ENCODE measurements at regions not wholly inside any gene's neighbourhood (a gene's known extent, or its start where the extent isn't known, plus 50 kb on each side); places are given as distances from the start of the nearest gene placed in this dataset.
"Not testable (repeated sequence)": the region's sequence is repeated elsewhere in the genome, so short reads cannot be mapped to it uniquely, and the experiment has no call there.

- no peak for DNase-seq
Observed at GRCh38 chr15:70602834-70603560, 160.4 kb downstream of the UACA start.

DNA sequence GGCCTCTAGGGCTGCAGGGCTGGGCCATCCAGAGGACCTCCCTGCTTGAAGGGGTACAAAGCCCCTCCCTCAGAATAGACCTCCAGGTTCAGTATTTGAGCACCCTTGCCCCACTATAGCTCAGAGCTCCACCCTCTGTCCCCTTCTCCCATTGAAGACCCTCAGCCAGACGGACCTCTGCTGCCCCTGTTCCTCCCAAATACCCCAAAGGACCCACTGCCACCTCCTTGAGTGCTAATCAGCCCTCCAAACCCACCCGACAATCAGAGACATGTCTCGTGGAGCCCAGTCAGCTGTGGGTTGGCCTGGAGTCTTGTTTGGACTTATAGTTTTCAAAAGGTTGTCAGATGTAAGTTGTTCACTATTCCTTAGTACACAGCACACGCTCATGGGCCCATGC, 161.1 kb downstream of the UACA start:
- no peak for DNase-seq

- DNase-seq, result no peak
Observed at GRCh38 chr15:70597945-70598344, 165.4 kb downstream of the UACA start.

- DNase-seq, result no peak
Observed at GRCh38 chr15:70597056-70597603, 166.2 kb downstream of the UACA start.

DNA sequence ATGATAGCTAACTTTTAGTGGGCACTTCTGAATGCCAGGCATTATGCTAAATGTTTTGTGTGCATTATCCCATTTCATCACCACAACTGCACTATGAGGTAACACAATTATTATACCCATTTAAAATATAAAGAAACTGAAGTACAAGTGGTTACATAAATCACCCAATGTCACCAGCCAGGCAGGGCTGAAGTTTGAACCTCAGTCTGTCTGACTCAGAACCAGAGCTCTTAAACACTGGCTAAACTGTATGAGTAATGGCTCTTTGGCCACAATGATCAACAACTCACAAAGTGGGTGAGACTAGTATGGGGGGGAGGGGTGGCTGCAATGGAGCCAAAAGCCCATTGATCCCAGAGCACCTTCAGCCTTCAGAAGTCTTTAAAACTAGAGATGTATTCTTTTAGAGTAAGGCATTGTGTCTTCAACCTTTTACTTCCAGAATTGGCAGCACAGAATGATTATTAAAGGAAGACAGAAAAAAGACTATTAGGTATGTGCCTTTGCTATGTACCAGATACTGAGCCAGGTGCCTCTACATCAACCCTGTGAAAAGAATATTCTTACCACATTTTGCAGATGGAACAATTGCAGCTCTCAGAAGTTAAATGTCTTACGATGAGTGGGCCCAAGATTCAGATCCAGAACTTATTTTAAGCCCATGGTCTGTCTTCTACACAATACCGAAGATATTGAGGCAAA, 166.9 kb downstream of the UACA start:
- DNase-seq, result no peak

GRCh38 chr15:70593795-70594194, 169.6 kb downstream of the UACA start:
- DNase-seq, result no peak

DNA sequence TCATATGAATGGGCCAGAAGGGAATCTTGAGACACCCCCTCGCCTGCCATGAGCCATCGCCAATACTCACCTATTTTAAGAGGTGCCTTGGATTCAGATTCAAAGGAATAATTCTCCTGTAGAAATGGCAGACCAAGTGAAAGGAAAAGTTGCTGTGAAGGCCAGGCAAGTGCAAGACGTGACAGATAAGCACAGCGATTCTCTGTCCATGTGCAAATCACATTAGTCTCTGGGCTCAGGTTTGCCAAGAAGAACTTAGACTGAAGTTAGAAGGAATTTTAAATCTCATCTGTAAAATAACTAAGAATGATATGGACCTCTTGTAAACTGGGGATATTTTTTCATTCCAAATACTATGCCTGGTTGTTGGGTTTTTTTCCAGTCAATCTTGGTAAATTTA, 173.6 kb downstream of the UACA start:
- no peak for DNase-seq

- DNase-seq, result no peak
Observed at GRCh38 chr15:70589221-70589620, 174.1 kb downstream of the UACA start.

GRCh38 chr15:70588613-70589012, 174.7 kb downstream of the UACA start:
- DNase-seq, result no peak

GRCh38 chr15:70587896-70588567, 175.3 kb downstream of the UACA start:
- DNase-seq, result no peak

DNA sequence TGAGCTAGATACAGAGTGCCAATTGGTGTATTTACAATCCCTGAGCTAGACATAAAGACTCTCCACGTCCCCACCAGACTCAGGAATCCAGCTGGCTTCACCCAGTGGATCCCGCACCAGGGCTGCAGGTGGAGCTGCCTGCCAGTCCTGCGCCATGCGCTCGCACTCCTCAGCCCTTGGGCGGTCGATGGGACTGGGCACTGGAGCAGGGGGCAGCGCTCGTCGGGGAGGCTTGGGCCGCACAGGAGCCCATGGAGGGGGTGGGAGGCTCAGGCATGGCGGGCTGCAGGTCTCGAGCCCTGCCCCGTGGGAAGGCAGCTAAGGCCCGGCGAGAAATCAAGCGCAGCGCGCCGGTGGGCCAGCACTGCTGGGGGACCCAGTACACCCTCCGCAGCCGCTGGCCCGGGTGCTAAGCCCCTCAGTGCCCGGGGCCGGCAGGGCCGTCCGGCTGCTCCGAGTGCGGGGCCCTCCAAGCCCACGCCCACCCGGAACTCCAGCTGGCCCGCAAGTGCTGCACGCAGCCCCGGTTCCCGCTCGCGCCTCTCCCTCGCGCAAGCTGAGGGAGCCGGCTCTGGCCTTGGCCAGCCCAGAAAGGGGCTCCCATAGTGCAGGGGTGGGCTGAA, 176.2 kb downstream of the UACA start:
- DNase-seq, result not testable (repeated sequence)

DNA sequence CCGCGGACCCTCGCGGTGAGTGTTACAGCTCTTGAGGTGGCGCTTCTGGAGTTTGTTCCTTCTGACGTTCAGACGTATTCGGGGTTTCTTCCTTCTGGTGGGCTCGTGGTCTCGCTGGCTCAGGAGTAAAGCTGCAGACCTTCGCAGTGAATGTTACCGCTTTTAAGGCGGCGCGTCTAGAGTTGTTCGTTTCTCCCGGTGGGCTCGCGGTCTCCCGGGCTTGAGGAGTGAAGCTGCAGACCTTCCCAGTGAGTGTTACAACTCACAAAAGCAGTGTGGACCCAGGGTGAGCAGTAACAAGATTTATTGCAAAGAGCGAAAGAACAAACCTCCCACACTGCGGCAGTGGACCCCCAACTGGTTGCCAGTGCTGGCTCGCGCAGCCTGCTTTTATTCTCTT, 177.1 kb downstream of the UACA start:
- no peak for DNase-seq

- no peak for DNase-seq
Observed at GRCh38 chr15:70585707-70586034, 177.7 kb downstream of the UACA start.

- DNase-seq, result no peak
Observed at GRCh38 chr15:70584838-70585706, 178.3 kb downstream of the UACA start.

GRCh38 chr15:70584441-70584837, 178.9 kb downstream of the UACA start:
- DNase-seq, result no peak

DNA sequence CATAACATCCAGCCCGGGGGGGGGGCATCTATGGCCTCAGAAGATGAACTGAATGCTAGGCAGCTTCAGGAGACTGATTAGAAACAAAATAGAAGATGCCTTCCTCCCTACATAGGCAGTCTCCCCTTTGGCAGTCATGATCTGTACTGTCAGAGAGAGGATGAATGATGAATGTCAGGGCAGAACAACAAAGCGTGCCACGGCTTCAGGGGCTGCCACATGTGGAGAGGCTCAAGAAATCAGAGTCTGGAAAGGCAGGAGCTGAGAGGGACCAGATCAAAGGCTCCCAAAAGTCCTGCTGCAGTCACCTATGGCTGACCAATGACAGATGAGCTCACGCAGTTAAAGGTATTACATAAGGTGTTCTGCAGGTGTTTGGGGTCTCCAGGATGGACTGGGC, 180.4 kb downstream of the UACA start:
- no peak for DNase-seq

DNA sequence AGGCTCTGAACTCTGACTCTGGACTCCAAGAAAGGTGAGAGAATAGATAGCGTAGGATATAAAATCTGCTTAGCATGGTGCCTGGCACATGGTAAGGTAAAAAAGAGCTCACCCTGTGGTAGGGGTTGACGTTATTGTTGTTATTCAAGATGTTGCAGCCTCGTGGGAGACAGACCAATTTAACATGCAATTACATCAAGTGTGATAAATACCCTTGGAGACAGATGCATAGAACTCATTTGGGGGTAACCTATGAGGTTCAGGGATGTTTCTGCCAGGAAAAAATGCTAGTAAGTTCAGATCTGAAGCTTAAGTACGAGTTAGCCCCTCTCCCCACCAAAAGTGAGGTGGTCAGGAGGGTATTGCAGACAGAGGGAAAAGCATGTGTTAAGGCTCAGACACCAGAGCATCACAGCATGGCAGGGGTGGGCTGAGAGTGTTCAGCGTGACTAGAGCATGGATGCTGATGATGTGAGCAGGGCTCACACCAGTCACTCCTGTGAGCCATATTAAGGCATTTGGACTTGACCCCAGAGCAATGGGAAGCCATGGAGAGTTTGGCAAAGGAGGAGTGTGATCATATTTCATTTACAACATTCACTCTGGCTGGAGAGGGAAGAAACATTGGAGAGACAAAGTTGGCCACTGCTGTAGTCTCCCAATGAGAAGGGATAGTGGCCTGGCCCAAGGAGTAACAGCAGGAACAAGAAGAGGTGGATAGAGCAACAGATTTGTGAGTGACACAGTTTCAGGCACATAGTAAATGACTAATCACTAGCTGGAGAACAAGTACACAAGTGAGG, 181.0 kb downstream of the UACA start:
- no peak for DNase-seq

DNA sequence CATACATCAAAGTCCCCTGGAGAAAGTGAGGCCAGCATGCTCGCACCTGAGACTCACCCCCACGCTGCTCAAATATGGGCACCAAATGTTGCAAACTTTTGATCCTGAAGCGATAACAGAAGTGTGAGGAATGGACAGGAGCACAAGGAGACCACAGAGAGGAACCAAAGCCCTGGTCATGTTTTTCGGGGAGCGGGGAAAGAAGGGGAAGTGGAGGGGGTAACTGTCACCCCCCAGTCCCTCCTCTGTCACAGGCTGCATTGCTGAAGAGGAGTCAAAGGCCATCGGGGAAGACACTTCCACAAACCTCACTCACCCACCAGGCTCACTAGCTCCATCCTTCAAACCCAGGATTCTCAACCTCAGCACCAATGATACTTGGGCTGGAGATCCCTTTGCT, 182.4 kb downstream of the UACA start:
- DNase-seq, result no peak

GRCh38 chr15:70580286-70580685, 183.1 kb downstream of the UACA start:
- DNase-seq, result no peak

DNA sequence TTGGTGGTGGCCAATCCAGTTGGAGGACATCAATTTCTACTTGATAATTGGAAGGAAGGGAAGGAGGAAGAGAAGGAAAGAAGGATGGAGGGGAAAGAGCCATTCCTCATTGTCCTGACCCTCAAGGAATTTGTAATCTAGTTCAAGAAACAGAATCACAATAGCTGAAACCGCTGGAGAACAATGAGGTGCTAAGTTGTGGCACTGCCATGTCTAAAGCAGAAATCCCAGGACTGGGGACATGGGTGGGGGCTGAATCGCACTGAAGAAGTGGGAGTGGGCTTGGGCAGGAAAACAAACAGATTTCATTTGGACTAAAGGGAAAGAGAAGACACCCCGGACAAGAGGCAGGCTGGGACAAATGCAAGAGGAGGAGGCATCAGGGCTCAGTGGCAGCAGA, 183.6 kb downstream of the UACA start:
- DNase-seq, result no peak

DNA sequence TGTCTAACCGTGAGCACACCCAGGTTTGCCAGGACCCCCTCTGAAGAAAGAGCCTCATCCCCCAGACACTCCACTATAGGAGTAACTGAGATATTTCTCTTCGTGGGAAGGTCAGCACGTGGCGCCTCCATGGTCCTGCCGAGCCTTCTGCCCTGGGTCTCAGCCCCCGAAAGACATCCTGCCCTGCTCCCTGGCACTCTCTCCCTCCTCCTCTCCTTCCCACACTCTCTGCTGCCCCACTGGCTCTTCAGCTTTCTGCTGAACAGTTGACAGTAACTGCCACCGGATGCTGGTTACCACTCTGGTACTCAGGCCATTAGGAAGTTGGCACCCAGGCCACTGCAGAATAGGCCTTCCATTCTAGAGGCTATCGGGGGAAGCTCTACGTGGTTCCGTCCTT, 185.2 kb downstream of the UACA start:
- DNase-seq, result no peak

DNA sequence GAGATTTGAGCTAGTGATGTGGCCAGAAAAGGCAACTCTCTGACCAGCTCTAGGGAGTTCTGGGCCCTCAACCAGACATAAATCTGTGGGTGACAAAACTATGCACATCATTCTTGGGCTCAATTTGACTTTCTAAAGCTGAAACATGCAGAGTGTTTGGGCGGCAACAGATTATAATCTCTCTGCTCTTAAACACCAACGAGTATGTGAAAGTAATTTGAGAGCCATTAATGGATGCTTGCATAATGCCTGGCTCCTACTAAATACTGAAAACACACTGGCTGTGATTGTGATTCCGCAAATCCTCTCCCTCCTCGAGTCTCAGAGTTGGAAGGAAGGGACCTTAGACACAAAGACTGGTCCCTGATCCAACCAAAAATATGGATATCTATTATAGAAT, 186.7 kb downstream of the UACA start:
- no peak for DNase-seq
